Kidney (tissue), 13 donors: ENCODE measurements at regions not wholly inside any gene's neighbourhood (a gene's known extent, or its start where the extent isn't known, plus 50 kb on each side); places are given as distances from the start of the nearest gene placed in this dataset.
A peak's percentile ranks its signal among the peaks of the same experiment; 100 is the strongest.

Source experiments
- DNase-seq, 5 donors: peaks; one replicate each; pipeline ENCODE4 v3.0.0-alpha.2; 2013 to 2020
- FAIRE-seq: peaks from 2 replicates; lab custom pipeline; 2012; peaks lifted over from hg19 to GRCh38; lab: Jason Lieb, UNC
- H3K27ac ChIP-seq, 2 donors: one replicate each; pipeline ENCODE4 v1.7.0; 2013; ENCODE audit warnings: low read depth in 2 of 2, low read length in 2 of 2, inconsistent platforms in 1 of 2
- H3K27me3 ChIP-seq: one replicate; pipeline ENCODE4 v1.7.1; 2013; ENCODE audit warnings: low read length, inconsistent platforms; ENCODE audit not compliant: control insufficient read depth, insufficient read depth
- H3K36me3 ChIP-seq, 3 donors: one replicate each; pipeline versions ENCODE4 v1.7.0 to v1.7.1; 2013; ENCODE audit warnings: low read length in 3 of 3, control low read depth in 1 of 3, inconsistent platforms in 1 of 3; ENCODE audit not compliant: insufficient read depth in 3 of 3, control insufficient read depth in 2 of 3
- H3K4me1 ChIP-seq, 3 donors: one replicate each; pipeline versions ENCODE4 v1.7.0 to v1.7.1; 2013; ENCODE audit warnings: low read length in 3 of 3, inconsistent platforms in 1 of 3, low read depth in 1 of 3; ENCODE audit not compliant: control insufficient read depth in 2 of 3, insufficient read depth in 2 of 3
- H3K4me3 ChIP-seq, 3 donors: one replicate each; pipeline versions ENCODE4 v1.7.0 to v1.8.1; 2013; ENCODE audit warnings: low read length in 3 of 3, control low read depth in 1 of 3, inconsistent platforms in 1 of 3
- H3K9ac ChIP-seq, 3 donors: one replicate each; pipeline versions ENCODE4 v1.7.0 to v1.7.1; 2013; ENCODE audit warnings: low read length in 3 of 3, control low read depth in 1 of 3, inconsistent platforms in 1 of 3
- H3K9me3 ChIP-seq, 3 donors: one replicate each; pipeline versions ENCODE4 v1.7.0 to v1.7.1; 2013; ENCODE audit warnings: low read length in 3 of 3, control low read depth in 1 of 3, inconsistent platforms in 1 of 3; ENCODE audit not compliant: control insufficient read depth in 2 of 3, insufficient read depth in 1 of 3
- intact Hi-C: fragments of 100-400 bp; cut with DNase I; formaldehyde crosslinking; loops from one replicate; pipeline ENCODE4 v1.11.1; 2022
- TF ChIP-seq, protein P1 (sequence below): IDR thresholded peaks from 3 replicates; pipeline ENCODE4 v1.5.1; 2012; ENCODE audit warnings: mild to moderate bottlenecking, moderate library complexity, borderline replicate concordance; ENCODE audit not compliant: insufficient read depth; ENCODE audit errors: extremely low read depth
- donor health status: control.
- donor health status: control.
- donor health status: control.
- donor health status: control.
- donor health status: control.
- donor health status: DM: yes; HTN: yes; CAD: no.
- donor health status: Normal renal cell carcinoma (clear cell type).

- intact Hi-C loops: no loop called here
- Histone ChIP-seq H3K9me3 (no peaks in the 10 kb centered on the region), H3K27ac (no peak overlapping the region), H3K4me1 (no peaks in the 10 kb centered on the region), H3K36me3 (no peaks in the 10 kb centered on the region), H3K4me3 (no peak overlapping the region), H3K9ac (no peak overlapping the region), H3K27me3 (no peaks in the 10 kb centered on the region)
- FAIRE-seq (no peak), DNase-seq (peak in 1 of 5 donors; percentile 9)
- TF ChIP-seq, protein P1, sequence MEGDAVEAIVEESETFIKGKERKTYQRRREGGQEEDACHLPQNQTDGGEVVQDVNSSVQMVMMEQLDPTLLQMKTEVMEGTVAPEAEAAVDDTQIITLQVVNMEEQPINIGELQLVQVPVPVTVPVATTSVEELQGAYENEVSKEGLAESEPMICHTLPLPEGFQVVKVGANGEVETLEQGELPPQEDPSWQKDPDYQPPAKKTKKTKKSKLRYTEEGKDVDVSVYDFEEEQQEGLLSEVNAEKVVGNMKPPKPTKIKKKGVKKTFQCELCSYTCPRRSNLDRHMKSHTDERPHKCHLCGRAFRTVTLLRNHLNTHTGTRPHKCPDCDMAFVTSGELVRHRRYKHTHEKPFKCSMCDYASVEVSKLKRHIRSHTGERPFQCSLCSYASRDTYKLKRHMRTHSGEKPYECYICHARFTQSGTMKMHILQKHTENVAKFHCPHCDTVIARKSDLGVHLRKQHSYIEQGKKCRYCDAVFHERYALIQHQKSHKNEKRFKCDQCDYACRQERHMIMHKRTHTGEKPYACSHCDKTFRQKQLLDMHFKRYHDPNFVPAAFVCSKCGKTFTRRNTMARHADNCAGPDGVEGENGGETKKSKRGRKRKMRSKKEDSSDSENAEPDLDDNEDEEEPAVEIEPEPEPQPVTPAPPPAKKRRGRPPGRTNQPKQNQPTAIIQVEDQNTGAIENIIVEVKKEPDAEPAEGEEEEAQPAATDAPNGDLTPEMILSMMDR: no peak
These were observed 77.6 kb upstream of the FUT8 start for GRCh38 chr14:65334765-65335410.

GRCh38 chr14:65335411-65335947, 77.1 kb upstream of the FUT8 start:
- intact Hi-C loops: no loop called here
- H3K9me3 ChIP-seq: no peaks in the 10 kb centered on the region
- FAIRE-seq (no peak), DNase-seq (no peak)
- H3K36me3 ChIP-seq: no peaks in the 10 kb centered on the region
- H3K27ac ChIP-seq: no peak overlapping the region
- H3K27me3 ChIP-seq: no peaks in the 10 kb centered on the region
- TF ChIP-seq, protein P1: no peak
- H3K9ac ChIP-seq: no peak overlapping the region
- no peaks in the 10 kb centered on the region for H3K4me1 ChIP-seq
- no peak overlapping the region for H3K4me3 ChIP-seq

DNA sequence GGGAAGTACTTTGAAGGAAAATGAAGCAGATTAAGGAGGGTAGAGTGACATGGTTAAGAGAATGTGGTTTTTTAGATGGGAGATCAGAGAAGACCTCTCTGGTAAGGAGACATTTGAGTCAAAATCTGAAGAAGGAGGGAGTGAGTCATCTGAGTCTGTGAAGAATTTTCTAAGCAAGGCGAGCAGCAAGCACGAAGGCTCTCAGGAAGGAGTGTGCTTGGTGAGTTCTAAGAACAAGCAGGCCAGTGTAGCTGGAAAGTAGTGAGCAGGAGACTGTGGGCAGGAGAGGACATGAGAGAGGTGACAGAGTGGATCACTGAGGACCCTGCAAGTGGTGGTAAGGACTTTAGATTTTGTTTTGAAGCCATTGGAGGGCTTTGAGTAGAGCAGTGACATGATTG, 76.3 kb upstream of the FUT8 start:
- intact Hi-C loops: no loop called here
- no peaks in the 10 kb centered on the region for H3K9me3 ChIP-seq
- H3K27ac ChIP-seq: no peak overlapping the region
- H3K4me3 ChIP-seq: no peak overlapping the region
- no peaks in the 10 kb centered on the region for H3K36me3 ChIP-seq
- FAIRE-seq (no peak), DNase-seq (no peak)
- no peaks in the 10 kb centered on the region for H3K27me3 ChIP-seq
- no peak overlapping the region for H3K9ac ChIP-seq
- TF ChIP-seq, protein P1: no peak
- no peaks in the 10 kb centered on the region for H3K4me1 ChIP-seq
